SH-SY5Y (cell line): ENCODE measurements at regions not wholly inside any gene's neighbourhood (a gene's known extent, or its start where the extent isn't known, plus 50 kb on each side); places are given as distances from the start of the nearest gene placed in this dataset.

Experiments used
- GATA2 ChIP-seq: IDR thresholded peaks from 2 replicates; pipeline ENCODE4 v1.6.1; 2011; ENCODE audit warnings: mild to moderate bottlenecking, low read depth, low read length
- GATA3 ChIP-seq: IDR thresholded peaks from 2 replicates; pipeline ENCODE4 v1.6.1; 2011; ENCODE audit warnings: low read depth, mild to moderate bottlenecking, low read length, moderate library complexity

DNA sequence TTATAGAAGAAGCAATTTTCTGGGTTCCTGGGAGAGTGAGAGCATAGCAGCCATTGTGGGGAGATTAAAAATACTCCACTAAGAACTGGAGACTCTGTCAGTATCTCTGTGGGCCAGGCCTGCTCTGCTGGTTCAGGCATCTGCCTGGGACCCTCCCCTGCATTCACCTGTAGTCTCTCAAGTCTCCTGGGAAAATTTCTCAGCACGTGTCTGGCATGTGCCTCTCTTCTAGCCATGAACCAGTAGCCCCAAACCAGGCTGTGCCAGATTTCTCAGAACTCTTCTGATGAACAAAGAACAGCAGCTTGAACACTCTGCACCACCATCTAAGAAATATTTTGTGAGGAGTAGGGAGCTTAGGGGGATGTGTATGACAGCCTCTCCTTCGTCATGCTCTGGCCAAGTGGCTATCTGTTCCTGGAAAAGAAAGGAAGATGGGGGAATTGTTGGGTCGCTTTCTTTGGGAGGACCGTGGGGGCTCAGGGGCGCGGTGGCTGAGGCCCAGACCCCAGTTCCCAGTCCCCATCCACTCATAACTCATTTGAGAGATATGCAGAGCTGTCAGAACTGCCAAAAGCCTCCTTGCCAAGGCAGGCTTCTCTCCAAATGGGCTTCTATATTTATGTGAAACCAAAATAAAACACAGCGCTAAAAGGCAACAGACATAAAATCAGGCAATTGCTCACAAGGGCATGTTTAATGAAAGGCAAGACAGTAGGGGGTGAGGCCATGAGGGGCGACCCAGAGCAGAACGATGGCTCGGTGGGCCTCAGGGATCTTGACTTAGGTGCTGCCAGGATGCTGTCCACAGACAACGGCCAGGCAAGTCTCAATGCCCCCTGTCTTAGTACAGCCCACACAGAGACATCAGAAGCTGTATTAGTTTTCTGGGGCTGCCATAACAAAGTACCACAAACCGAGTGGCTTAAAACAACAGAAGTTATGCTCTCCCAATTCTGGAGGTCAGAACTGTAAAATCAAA lies 114.7 kb upstream of the TNP1 start:
- no peak for TF ChIP-seq GATA2
- no peak for TF ChIP-seq GATA3

DNA sequence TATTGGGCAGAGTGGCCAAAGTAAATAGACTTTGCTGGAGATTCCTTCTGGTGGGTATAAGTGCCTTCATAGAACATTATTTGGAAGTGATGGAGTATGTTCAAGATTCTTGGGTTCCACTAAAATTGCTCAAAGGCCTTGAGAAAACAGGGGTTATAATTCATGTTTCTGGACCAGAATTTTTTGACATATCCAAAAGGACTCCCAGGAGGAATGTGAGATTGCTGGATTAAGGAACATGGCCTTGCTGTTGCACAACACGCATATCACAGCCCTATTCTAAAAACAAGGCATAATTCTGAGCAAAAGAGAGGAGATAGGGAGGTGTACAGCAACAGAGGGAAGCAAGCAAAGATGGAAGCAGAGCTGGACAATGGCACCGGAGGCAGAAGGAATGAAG lies 111.7 kb upstream of the TNP1 start:
- TF ChIP-seq GATA2 (no peak), GATA3 (no peak)

- TF ChIP-seq GATA3 (no peak), GATA2 (no peak)
Observed at GRCh38 chr2:216970359-216970915, 110.6 kb upstream of the TNP1 start.

GRCh38 chr2:216967889-216968288 lies 108.0 kb upstream of the TNP1 start:
- no peak for TF ChIP-seq GATA3
- TF ChIP-seq GATA2: no peak

DNA sequence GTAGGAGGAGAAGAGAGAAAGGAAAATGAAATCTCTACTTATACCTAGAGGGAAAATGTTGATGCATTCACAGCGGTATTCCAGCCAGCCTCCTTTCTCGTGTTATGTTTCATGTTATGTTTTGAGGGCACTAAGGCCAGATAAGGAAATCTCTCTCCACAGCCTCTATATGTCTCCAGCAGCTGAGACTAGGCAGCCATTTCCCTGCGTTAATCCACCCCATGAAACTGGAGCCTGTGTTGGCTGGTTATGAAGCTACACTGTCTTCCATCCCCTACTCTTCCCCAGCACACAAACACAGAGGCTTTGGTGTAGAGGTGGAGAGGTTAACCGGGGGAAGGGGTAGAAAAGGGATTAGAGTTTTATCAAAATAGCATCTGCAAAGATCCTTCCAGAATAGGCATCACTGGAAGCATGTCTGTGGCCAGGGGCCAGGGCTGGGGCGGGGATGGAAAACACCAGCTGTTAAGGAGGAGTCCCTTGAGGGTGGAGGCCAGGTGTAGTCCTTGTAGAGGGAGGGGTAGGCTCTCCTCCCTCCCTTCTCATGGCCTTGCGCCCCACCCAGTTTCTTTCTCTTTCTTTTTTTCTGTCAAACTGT lies 100.9 kb upstream of the TNP1 start:
- TF ChIP-seq GATA2 (no peak), GATA3 (no peak)

DNA sequence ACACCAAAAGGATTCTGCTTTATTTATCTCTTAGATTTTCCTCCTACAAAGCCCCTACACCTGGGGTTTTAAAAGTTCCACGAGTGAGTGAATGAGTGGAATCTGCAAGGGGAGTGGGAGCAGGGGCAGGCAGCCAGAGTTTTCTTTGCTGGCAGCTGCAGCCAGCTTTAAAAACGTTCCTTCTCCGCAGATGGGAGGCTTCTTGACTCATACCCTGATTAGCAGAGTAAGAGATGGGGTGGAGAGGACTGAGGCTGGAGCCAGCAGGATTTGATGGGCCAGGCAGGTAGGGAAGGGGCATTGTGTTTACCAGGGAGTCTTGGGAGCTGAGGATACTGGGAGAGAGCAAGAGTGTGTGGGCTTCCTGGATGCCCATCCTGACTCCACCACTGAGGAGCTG lies 99.6 kb upstream of the TNP1 start:
- TF ChIP-seq GATA2 (no peak), GATA3 (no peak)

DNA sequence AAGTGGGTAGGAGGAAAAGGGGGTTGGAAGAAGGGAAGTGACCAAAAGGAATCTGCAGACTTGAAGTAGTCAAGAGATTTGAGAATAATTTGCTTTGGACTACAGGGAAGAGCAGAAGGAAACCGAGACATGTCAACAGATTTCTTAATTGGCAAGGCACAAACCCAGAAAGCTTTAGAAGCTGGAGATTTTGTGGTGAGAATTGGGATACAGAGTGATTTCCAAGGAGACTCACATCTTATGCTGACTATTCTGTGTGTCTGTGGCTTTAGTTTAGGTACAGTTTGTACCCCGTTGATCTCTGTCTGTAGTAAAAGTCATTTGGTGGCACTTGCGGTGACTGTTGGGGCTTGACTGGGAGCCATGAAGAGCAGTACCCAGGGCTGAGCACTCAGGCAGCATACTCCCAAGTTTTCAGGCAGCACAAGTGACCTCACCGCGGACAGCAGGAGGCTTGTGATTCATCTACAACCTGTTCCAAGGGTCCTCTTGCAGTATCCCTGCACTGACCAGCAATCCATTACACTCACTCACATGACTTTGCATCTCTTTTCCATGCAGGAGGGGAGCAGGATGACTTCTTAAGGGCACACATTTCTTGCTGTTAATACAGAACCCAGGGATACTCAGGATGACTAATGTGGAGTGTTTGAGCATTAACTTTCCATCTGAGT lies 97.1 kb upstream of the TNP1 start:
- TF ChIP-seq GATA3: no peak
- TF ChIP-seq GATA2: no peak

DNA sequence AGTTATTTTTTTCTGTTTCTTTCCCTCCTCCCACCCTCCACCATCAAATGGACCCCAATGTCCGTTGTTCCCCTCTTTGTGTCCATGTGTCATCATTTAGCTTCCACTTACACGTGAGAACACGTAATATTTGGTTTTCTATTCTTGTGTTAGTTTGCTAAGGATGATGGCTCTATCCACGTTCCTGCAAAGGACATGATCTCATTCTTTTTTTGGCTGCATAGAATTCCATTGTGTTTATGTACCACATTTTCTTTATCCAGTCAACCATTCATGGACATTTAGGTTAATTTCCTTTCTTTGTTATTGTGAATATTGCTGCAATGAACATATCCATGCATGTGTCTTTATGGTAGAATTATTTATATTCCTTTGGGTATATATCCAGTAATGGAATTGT lies 91.3 kb upstream of the TNP1 start:
- TF ChIP-seq GATA3 (no peak), GATA2 (no peak)

DNA sequence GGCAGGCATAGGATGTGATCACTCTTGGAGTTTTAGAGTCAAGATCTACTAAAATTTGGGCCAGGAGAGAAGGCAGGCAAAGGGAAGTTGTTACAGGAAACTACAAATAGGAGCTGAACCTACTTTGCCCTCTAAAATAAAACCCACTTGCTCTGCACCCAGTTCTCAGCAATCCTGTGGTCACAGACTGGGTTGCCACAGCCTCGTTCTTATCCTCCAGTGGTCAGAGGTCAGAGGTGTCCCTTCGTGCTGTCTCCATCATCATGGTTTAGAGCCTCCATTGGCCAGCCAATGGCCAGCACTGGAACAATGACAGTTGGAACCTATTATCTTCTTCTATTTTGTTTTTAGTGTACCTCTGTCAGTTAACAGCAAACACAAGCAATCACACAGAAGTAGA lies 90.7 kb upstream of the TNP1 start:
- TF ChIP-seq GATA2 (no peak), GATA3 (no peak)

DNA sequence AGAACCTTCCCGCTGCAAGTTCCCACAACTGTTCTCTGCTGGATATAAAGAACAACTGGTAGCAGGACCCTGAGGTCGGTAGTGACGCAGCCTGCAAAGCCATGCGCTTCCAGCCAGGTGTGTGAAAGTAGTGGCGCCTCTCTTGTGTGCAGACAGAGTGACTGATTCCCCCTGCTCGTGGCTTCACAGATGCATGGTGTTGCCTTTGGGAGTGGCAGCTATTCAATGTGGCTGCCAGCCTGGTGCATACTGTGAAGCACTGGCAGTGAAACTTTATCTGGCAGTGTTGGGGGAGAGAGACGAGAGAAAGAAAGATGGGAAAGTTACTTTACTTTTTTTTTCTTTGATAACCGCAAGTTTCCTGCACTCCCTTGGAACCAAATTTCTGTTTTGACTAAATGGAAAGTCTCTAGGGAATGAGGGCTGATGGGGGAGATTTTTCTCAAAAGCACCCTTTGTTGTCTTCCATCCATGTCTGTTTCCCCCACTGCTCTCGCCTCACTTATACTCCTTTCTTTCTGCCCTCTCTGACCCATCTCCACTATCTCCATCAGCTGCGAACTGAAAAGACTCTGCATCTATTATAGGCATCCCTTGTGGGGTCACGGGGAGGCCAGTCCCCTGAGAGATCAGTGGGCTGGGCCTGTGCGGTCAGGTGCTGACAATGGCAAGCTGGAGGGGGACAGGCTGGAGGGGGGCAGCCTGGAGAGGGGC lies 90.0 kb upstream of the TNP1 start:
- TF ChIP-seq GATA3 (no peak), GATA2 (no peak)

DNA sequence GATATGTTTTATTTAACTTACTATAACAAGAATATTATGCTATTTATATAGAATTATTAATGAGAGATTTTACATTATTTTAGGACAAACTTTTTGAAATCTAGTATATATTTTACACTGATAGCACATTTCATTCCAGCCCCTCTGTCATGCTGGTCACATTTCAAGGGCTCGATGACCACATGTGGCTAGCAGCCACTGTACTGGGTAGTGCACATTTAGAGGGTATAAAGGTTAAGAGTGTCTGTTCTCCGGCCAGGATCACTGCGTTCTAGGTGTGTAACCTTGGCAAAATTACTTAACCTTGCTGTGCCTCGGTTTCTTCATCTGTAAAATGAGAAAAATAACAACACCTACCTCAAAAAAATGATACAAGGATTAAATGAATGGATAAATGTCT lies 87.2 kb upstream of the TNP1 start:
- no peak for TF ChIP-seq GATA2
- TF ChIP-seq GATA3: no peak

GRCh38 chr2:216944733-216945132 lies 84.9 kb upstream of the TNP1 start:
- TF ChIP-seq GATA3: no peak

DNA sequence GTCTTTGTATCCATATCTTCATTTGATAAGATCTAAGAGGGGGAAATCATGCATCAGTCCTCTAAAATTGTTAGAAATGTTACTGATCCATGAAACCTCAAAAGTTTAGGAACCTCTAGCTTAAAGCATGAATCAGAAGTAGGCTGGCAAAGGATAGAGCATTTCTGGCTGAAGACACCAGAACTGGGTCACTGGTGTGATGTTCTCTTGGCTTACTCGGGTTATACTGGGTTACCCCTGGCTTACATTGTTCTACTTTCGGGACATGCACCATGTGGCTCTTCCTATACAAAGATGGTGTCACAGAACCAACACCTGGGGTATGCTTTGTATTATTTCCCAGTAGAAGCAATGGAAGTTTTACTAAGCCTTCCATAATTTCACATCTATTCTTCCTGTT lies 83.2 kb upstream of the TNP1 start:
- TF ChIP-seq GATA2 (no peak), GATA3 (no peak)

GRCh38 chr2:216942465-216942864 lies 82.6 kb upstream of the TNP1 start:
- TF ChIP-seq GATA3: no peak
- TF ChIP-seq GATA2: no peak

DNA sequence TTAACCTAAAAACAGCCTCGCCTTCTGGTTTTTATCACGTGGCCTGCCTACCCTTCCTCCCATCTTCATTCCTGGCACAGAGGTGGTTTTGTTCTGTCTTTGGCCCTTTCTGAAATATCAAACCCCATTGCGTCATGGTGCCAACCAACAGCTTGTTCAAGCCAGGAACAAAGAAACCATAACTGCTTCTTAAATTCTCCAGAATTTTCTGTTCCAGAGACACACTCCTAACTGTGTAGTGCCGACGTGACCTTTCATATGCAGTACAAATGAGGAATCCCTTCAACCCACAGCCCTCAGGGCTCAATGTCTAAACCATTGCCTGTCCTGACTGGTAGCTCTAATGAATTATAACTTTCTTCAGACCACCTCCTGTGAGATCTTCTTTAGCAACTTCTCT lies 82.2 kb upstream of the TNP1 start:
- no peak for TF ChIP-seq GATA2
- TF ChIP-seq GATA3: no peak
